BJ (cell line): ENCODE measurements at regions not wholly inside any gene's neighbourhood (a gene's known extent, or its start where the extent isn't known, plus 50 kb on each side); places are given as distances from the start of the nearest gene placed in this dataset.

Experiments used
- CTCF ChIA-PET: fragments of 350-600 bp; formaldehyde crosslinking; extraction: SDS; loops from one replicate; lab custom pipeline; 2021; ENCODE audit warnings: antibody characterized with exemption, inconsistent platforms; lab: Yijun Ruan, JAX
- POLR2A ChIA-PET: fragments of 300-600 bp; sonication (Branson Sonifier 250); formaldehyde crosslinking; extraction: SDS; loops from one replicate; lab custom pipeline; 2021; ENCODE audit warnings: antibody characterized with exemption; lab: Charles Lee
- DNase-seq: peaks from one replicate; pipeline ENCODE4 v3.0.0-alpha.2; 2011; ENCODE audit warnings: low read depth
- H3K27me3 ChIP-seq: 2 replicates; pipeline ENCODE4 v1.6.0; 2011; ENCODE audit warnings: low read length; ENCODE audit not compliant: control insufficient read depth, insufficient read depth
- H3K36me3 ChIP-seq: 2 replicates; pipeline ENCODE4 v1.5.1; 2011; ENCODE audit warnings: low read length; ENCODE audit not compliant: control insufficient read depth, insufficient read depth
- H3K4me3 ChIP-seq: 2 replicates; pipeline ENCODE4 v1.5.1; 2011; ENCODE audit warnings: low read depth, mild to moderate bottlenecking, control low read depth, low read length
- TF ChIP-seq, protein P1 (sequence below): IDR thresholded peaks from 2 replicates; pipeline ENCODE4 v1.5.1; 2011; ENCODE audit warnings: low read depth, mild to moderate bottlenecking, control low read depth, inconsistent platforms, low read length, moderate library complexity; ENCODE audit not compliant: insufficient read depth

- ChIA-PET CTCF (no interaction called here), POLR2A (no interaction called here)
- TF ChIP-seq, protein P1, sequence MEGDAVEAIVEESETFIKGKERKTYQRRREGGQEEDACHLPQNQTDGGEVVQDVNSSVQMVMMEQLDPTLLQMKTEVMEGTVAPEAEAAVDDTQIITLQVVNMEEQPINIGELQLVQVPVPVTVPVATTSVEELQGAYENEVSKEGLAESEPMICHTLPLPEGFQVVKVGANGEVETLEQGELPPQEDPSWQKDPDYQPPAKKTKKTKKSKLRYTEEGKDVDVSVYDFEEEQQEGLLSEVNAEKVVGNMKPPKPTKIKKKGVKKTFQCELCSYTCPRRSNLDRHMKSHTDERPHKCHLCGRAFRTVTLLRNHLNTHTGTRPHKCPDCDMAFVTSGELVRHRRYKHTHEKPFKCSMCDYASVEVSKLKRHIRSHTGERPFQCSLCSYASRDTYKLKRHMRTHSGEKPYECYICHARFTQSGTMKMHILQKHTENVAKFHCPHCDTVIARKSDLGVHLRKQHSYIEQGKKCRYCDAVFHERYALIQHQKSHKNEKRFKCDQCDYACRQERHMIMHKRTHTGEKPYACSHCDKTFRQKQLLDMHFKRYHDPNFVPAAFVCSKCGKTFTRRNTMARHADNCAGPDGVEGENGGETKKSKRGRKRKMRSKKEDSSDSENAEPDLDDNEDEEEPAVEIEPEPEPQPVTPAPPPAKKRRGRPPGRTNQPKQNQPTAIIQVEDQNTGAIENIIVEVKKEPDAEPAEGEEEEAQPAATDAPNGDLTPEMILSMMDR: no peak
- Histone ChIP-seq H3K4me3 (no peak overlapping the region), H3K36me3 (no peaks in the 10 kb centered on the region), H3K27me3 (no peaks in the 10 kb centered on the region)
- DNase-seq: no peak
Measured at GRCh38 chr3:148168347-148168746, 529.4 kb upstream of the AGTR1 start.

DNA sequence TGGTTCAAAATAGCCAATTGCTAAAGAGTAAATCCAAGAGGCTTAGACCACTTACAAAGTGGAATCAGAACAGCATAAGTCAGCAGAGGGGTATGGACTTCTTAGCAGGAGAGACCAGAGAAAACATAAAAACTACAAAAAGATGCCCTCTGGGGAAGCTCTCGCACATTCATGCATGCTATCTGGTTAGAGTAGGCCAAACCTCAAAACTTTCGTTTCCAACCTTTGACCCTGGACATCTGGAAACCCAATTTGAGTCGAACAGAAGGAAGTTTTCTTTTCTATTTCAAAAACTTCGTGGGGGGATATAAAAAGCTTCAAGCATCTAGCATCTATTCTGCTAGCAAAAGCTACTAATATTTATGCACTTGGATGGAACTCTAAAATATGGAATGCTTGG, 523.9 kb upstream of the AGTR1 start:
- no peak overlapping the region for H3K4me3 ChIP-seq
- H3K36me3 ChIP-seq: no peaks in the 10 kb centered on the region
- TF ChIP-seq, protein P1: no peak
- ChIA-PET POLR2A (no interaction called here), CTCF (no interaction called here)
- no peak for DNase-seq
- no peaks in the 10 kb centered on the region for H3K27me3 ChIP-seq

DNA sequence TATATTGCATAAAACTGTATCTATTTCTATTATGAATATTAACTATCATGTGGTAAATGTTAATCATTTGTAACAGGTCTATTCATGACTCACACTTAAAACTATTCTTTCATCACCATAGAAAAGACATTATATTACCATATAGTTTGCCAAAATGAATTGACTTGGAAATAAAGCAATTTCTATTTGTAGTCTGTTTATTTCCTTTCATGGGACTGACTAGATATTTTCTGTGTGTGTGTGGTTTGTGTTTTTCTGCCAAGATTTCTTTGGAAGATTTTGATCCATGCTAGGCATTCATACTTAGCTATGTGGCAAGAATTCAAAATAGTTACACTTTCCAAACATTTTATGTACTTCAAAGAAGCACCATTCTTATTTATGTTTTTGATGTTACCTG, 522.5 kb upstream of the AGTR1 start:
- no peaks in the 10 kb centered on the region for H3K36me3 ChIP-seq
- CTCF ChIA-PET: no interaction called here
- POLR2A ChIA-PET: no interaction called here
- peak; percentile 28 for DNase-seq
- no peaks in the 10 kb centered on the region for H3K27me3 ChIP-seq
- H3K4me3 ChIP-seq: no peak overlapping the region
- TF ChIP-seq, protein P1: no peak

DNA sequence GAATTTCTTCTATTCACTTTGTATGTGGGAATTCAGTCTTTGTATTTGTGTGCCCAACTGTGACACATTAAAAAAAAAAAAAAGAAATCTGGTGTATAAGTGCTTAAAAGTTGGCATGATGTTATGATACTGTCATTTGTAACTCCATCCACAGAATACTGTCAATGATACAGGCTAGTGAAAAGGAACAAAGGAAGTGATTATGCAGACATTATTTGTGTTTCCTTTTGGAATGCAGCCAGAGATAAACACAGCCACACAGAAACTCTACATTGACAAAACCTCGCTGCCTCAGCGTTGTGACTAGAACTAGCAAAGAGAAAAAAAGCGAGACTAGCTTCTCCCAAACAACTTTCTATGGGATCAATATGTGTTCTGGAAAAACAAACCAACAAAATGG, 519.2 kb upstream of the AGTR1 start:
- Histone ChIP-seq H3K27me3 (no peaks in the 10 kb centered on the region), H3K4me3 (no peak overlapping the region), H3K36me3 (no peaks in the 10 kb centered on the region)
- TF ChIP-seq, protein P1: no peak
- no peak for DNase-seq
- CTCF ChIA-PET: no interaction called here
- POLR2A ChIA-PET: no interaction called here

- DNase-seq: no peak
- ChIA-PET POLR2A (no interaction called here), CTCF (no interaction called here)
- H3K36me3 ChIP-seq: no peaks in the 10 kb centered on the region
- TF ChIP-seq, protein P1: no peak
- no peak overlapping the region for H3K4me3 ChIP-seq
- no peaks in the 10 kb centered on the region for H3K27me3 ChIP-seq
Measured at GRCh38 chr3:148184798-148185197, 512.9 kb upstream of the AGTR1 start.
